ENCODE measurements at regions not wholly inside any gene's neighbourhood (a gene's known extent, or its start where the extent isn't known, plus 50 kb on each side); places are given as distances from the start of the nearest gene placed in this dataset.

GRCh38 chr20:12262747-12263146, 345.1 kb downstream of the BTBD3 start:
- TF ChIP-seq CTCF (IDR thresholded peaks at IDR 0.05) = no peak
- no peak for TF ChIP-seq POLR2AphosphoS5 (IDR thresholded peaks at IDR 0.05)
